Stomach (tissue), 4 donors: ENCODE measurements at regions not wholly inside any gene's neighbourhood (a gene's known extent, or its start where the extent isn't known, plus 50 kb on each side); places are given as distances from the start of the nearest gene placed in this dataset.

Experiments
- POLR2A ChIP-seq, 4 donors: fragments of 450-650 bp; IDR thresholded peaks; one replicate each; pipeline ENCODE4 v1.6.1; 2016; ENCODE audit warnings: antibody characterized with exemption in 4 of 4, control low read depth in 2 of 4, mild to moderate bottlenecking in 1 of 4, moderate library complexity in 1 of 4
- TF ChIP-seq, protein P1 (sequence below), 7 experiments: fragments of 450-650 bp in 4 of 7; fragments of 200-600 bp in 3 of 7; sonication (generic) in 3 of 7; IDR thresholded peaks; one replicate each; pipeline ENCODE4 v1.5.1; 2016 to 2019; ENCODE audit warnings: antibody characterized with exemption in 7 of 7, control low read depth in 2 of 7, mild to moderate bottlenecking in 1 of 7

DNA sequence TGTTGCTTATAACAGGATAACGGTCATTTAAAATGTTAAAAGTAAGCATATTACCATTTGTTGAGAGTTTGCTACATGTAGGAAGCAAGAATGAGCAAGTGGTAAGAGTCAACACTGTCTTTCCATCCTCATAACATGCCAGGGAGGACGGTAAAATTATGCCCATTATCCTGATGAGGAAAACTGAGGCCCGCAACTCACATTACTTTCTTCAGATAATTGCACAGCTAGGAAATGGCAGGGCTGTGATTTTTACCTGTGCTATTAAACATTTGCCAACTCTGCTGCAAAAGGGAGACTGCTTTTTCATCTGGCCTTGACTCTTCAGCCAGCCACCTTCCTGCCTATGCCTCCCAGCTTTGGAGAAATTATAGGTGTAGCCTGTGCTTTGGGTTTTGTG is 79.8 kb upstream of the BOD1 start:
- TF ChIP-seq POLR2A (IDR thresholded peaks at IDR 0.05) = no peak
- TF ChIP-seq, protein P1, sequence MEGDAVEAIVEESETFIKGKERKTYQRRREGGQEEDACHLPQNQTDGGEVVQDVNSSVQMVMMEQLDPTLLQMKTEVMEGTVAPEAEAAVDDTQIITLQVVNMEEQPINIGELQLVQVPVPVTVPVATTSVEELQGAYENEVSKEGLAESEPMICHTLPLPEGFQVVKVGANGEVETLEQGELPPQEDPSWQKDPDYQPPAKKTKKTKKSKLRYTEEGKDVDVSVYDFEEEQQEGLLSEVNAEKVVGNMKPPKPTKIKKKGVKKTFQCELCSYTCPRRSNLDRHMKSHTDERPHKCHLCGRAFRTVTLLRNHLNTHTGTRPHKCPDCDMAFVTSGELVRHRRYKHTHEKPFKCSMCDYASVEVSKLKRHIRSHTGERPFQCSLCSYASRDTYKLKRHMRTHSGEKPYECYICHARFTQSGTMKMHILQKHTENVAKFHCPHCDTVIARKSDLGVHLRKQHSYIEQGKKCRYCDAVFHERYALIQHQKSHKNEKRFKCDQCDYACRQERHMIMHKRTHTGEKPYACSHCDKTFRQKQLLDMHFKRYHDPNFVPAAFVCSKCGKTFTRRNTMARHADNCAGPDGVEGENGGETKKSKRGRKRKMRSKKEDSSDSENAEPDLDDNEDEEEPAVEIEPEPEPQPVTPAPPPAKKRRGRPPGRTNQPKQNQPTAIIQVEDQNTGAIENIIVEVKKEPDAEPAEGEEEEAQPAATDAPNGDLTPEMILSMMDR (IDR thresholded peaks at IDR 0.05) = no peak
